ENCODE measurements at regions not wholly inside any gene's neighbourhood (a gene's known extent, or its start where the extent isn't known, plus 50 kb on each side); places are given as distances from the start of the nearest gene placed in this dataset.

GRCh38 chr14:54116972-54117371, 160.3 kb upstream of the BMP4 start:
- TF ChIP-seq SMC3 (conservative IDR thresholded peaks at IDR 0.05; ENCODE audit: poor library complexity) (no peak), POLR2AphosphoS5 (IDR thresholded peaks at IDR 0.05) (no peak), EP300 (conservative IDR thresholded peaks at IDR 0.05; ENCODE audit: poor library complexity, severe bottlenecking) (no peak), MXI1 (conservative IDR thresholded peaks at IDR 0.05; ENCODE audit: poor library complexity, severe bottlenecking) (no peak), TAF1 (IDR thresholded peaks at IDR 0.05; ENCODE audit: low read depth) (no peak), EZH2 (IDR thresholded peaks at IDR 0.05; ENCODE audit: borderline replicate concordance, insufficient read depth, low read length, poor library complexity, severe bottlenecking) (no peak), RAD21 (conservative IDR thresholded peaks at IDR 0.05) (no peak)
- TF ChIP-seq, protein P1, sequence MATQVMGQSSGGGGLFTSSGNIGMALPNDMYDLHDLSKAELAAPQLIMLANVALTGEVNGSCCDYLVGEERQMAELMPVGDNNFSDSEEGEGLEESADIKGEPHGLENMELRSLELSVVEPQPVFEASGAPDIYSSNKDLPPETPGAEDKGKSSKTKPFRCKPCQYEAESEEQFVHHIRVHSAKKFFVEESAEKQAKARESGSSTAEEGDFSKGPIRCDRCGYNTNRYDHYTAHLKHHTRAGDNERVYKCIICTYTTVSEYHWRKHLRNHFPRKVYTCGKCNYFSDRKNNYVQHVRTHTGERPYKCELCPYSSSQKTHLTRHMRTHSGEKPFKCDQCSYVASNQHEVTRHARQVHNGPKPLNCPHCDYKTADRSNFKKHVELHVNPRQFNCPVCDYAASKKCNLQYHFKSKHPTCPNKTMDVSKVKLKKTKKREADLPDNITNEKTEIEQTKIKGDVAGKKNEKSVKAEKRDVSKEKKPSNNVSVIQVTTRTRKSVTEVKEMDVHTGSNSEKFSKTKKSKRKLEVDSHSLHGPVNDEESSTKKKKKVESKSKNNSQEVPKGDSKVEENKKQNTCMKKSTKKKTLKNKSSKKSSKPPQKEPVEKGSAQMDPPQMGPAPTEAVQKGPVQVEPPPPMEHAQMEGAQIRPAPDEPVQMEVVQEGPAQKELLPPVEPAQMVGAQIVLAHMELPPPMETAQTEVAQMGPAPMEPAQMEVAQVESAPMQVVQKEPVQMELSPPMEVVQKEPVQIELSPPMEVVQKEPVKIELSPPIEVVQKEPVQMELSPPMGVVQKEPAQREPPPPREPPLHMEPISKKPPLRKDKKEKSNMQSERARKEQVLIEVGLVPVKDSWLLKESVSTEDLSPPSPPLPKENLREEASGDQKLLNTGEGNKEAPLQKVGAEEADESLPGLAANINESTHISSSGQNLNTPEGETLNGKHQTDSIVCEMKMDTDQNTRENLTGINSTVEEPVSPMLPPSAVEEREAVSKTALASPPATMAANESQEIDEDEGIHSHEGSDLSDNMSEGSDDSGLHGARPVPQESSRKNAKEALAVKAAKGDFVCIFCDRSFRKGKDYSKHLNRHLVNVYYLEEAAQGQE (IDR thresholded peaks at IDR 0.05; ENCODE audit: borderline replicate concordance), result no peak
- TF ChIP-seq, protein P2, sequence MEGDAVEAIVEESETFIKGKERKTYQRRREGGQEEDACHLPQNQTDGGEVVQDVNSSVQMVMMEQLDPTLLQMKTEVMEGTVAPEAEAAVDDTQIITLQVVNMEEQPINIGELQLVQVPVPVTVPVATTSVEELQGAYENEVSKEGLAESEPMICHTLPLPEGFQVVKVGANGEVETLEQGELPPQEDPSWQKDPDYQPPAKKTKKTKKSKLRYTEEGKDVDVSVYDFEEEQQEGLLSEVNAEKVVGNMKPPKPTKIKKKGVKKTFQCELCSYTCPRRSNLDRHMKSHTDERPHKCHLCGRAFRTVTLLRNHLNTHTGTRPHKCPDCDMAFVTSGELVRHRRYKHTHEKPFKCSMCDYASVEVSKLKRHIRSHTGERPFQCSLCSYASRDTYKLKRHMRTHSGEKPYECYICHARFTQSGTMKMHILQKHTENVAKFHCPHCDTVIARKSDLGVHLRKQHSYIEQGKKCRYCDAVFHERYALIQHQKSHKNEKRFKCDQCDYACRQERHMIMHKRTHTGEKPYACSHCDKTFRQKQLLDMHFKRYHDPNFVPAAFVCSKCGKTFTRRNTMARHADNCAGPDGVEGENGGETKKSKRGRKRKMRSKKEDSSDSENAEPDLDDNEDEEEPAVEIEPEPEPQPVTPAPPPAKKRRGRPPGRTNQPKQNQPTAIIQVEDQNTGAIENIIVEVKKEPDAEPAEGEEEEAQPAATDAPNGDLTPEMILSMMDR (IDR thresholded peaks at IDR 0.05; ENCODE audit: poor library complexity, severe bottlenecking), result no peak
- no peak overlapping the region for H3K27ac ChIP-seq (ENCODE audit: low read length)
- H3K9me3 ChIP-seq (ENCODE audit: low read length), result no peaks in the 10 kb centered on the region

DNA sequence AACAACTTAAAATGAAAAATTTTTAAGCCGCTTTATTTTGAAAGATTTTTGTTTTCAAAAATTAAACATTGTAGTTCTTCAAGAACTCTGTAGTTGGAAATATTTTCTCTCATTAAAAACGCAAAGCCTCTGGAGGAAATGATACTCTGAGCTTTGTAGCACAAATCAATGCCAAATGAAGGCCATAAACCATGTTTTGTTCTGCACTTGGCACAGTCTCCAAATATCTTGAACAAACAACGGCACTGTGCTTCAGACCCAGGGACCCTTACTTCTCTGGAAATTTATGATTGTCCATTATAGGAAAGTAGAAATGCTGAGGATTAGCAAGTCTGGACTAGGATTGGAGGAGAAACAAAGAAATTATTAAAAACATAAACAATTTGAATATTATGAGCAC, 160.8 kb upstream of the BMP4 start:
- H3K9ac ChIP-seq (ENCODE audit: low read length), result no peak overlapping the region
- no peak overlapping the region for H3K27ac ChIP-seq (ENCODE audit: low read length)
- no peaks in the 10 kb centered on the region for H3K9me2 ChIP-seq (ENCODE audit: insufficient read depth, low read length)
- no peaks in the 10 kb centered on the region for H3K9me3 ChIP-seq (ENCODE audit: low read length)
- H3K79me2 ChIP-seq (replicated peaks; ENCODE audit: insufficient read depth, low read length), result no peaks in the 10 kb centered on the region
- H3K4me2 ChIP-seq (ENCODE audit: low read length), result no peak overlapping the region
- H2AFZ ChIP-seq (ENCODE audit: low read depth, low read length), result no peak overlapping the region
- H3F3A ChIP-seq (ENCODE audit: insufficient read depth, low read length, poor library complexity, severe bottlenecking), result no peaks in the 10 kb centered on the region
- no peak for TF ChIP-seq SMC3 (conservative IDR thresholded peaks at IDR 0.05; ENCODE audit: poor library complexity)
- TF ChIP-seq RAD21 (conservative IDR thresholded peaks at IDR 0.05), result no peak
- TF ChIP-seq POLR2AphosphoS5 (IDR thresholded peaks at IDR 0.05), result no peak
- H4K20me1 ChIP-seq (ENCODE audit: insufficient read depth), result no peaks in the 10 kb centered on the region
- H3K36me3 ChIP-seq (ENCODE audit: insufficient read depth, low read length), result no peaks in the 10 kb centered on the region
- H3K4me3 ChIP-seq (ENCODE audit: low read length), result no peak overlapping the region
- H3K27me3 ChIP-seq (ENCODE audit: insufficient read depth, low read depth, low read length), result no peaks in the 10 kb centered on the region

More at GRCh38 chr14:54116972-54117371, 160.3 kb upstream of the BMP4 start:
- H3K4me2 ChIP-seq (ENCODE audit: low read length), result no peak overlapping the region
- H3K4me3 ChIP-seq (ENCODE audit: low read length), result no peak overlapping the region
- H3K79me2 ChIP-seq (replicated peaks; ENCODE audit: insufficient read depth, low read length), result no peaks in the 10 kb centered on the region
- H3K9me2 ChIP-seq (ENCODE audit: insufficient read depth, low read length), result no peaks in the 10 kb centered on the region
- H3K36me3 ChIP-seq (ENCODE audit: insufficient read depth, low read length), result no peaks in the 10 kb centered on the region
- H2AFZ ChIP-seq (ENCODE audit: low read depth, low read length), result no peak overlapping the region
- H3K27me3 ChIP-seq (ENCODE audit: insufficient read depth, low read depth, low read length), result no peaks in the 10 kb centered on the region
- H3K9ac ChIP-seq (ENCODE audit: low read length), result no peak overlapping the region
- no peaks in the 10 kb centered on the region for H4K20me1 ChIP-seq (ENCODE audit: insufficient read depth)
- no peaks in the 10 kb centered on the region for H3F3A ChIP-seq (ENCODE audit: insufficient read depth, low read length, poor library complexity, severe bottlenecking)

- H3K79me2 ChIP-seq (replicated peaks; ENCODE audit: insufficient read depth, low read length), result no peaks in the 10 kb centered on the region
- TF ChIP-seq SMC3 (conservative IDR thresholded peaks at IDR 0.05; ENCODE audit: poor library complexity) (no peak), POLR2AphosphoS5 (IDR thresholded peaks at IDR 0.05) (no peak), MXI1 (conservative IDR thresholded peaks at IDR 0.05; ENCODE audit: poor library complexity, severe bottlenecking) (no peak), EZH2 (IDR thresholded peaks at IDR 0.05; ENCODE audit: borderline replicate concordance, insufficient read depth, low read length, poor library complexity, severe bottlenecking) (no peak), RAD21 (conservative IDR thresholded peaks at IDR 0.05) (no peak), TAF1 (IDR thresholded peaks at IDR 0.05; ENCODE audit: low read depth) (no peak), EP300 (conservative IDR thresholded peaks at IDR 0.05; ENCODE audit: poor library complexity, severe bottlenecking) (no peak)
- TF ChIP-seq, protein P1 (IDR thresholded peaks at IDR 0.05; ENCODE audit: borderline replicate concordance), result no peak
- TF ChIP-seq, protein P2 (IDR thresholded peaks at IDR 0.05; ENCODE audit: poor library complexity, severe bottlenecking), result no peak
- no peaks in the 10 kb centered on the region for H3F3A ChIP-seq (ENCODE audit: insufficient read depth, low read length, poor library complexity, severe bottlenecking)
- no peak overlapping the region for H3K4me3 ChIP-seq (ENCODE audit: low read length)
- H4K20me1 ChIP-seq (ENCODE audit: insufficient read depth), result no peaks in the 10 kb centered on the region
- H2AFZ ChIP-seq (ENCODE audit: low read depth, low read length), result no peak overlapping the region
- H3K27me3 ChIP-seq (ENCODE audit: insufficient read depth, low read depth, low read length), result no peaks in the 10 kb centered on the region
- H3K9ac ChIP-seq (ENCODE audit: low read length), result no peak overlapping the region
- no peaks in the 10 kb centered on the region for H3K36me3 ChIP-seq (ENCODE audit: insufficient read depth, low read length)
- H3K9me3 ChIP-seq (ENCODE audit: low read length), result no peaks in the 10 kb centered on the region
- H3K27ac ChIP-seq (ENCODE audit: low read length), result no peak overlapping the region
- H3K9me2 ChIP-seq (ENCODE audit: insufficient read depth, low read length), result no peaks in the 10 kb centered on the region
- H3K4me2 ChIP-seq (ENCODE audit: low read length), result no peak overlapping the region
Measured at GRCh38 chr14:54117924-54118323, 161.3 kb upstream of the BMP4 start.

All from neural cell (in vitro differentiated cells).